WTC11 (cell line): ENCODE measurements at regions not wholly inside any gene's neighbourhood (a gene's known extent, or its start where the extent isn't known, plus 50 kb on each side); places are given as distances from the start of the nearest gene placed in this dataset.

ENCODE experiments used
- ATAC-seq: fragments of 200-7000 bp; cut with Tn5 transposase; 2 replicates; pipeline ENCODE4 v1.10.0; 2021; ENCODE audit warnings: mild to moderate bottlenecking, moderate library complexity
- CTCF ChIA-PET: fragments of 300-600 bp; sonication (Branson Sonifier 250); formaldehyde crosslinking; loops from one replicate; lab custom pipeline; 2021; ENCODE audit warnings: antibody characterized with exemption; lab: Charles Lee
- POLR2A ChIA-PET: fragments of 350-600 bp; sonication (Branson Sonifier 250); formaldehyde crosslinking; loops from one replicate; lab custom pipeline; 2021; ENCODE audit warnings: antibody characterized with exemption; lab: Charles Lee
- DNase-seq: peaks from one replicate; pipeline ENCODE4 v3.0.0; 2021; ENCODE audit warnings: low spot score
- H3K27ac Mint-ChIP-seq: 2 replicates; pipeline ENCODE4 v1.8.0; 2021; ENCODE audit warnings: mixed read lengths
- H3K27me3 Mint-ChIP-seq: 2 replicates; pipeline ENCODE4 v1.8.0; 2021; ENCODE audit warnings: low read depth, mild to moderate bottlenecking, moderate library complexity, mixed read lengths
- H3K36me3 Mint-ChIP-seq: 2 replicates; pipeline ENCODE4 v1.8.0; 2021; ENCODE audit warnings: mixed read lengths
- H3K4me1 Mint-ChIP-seq: 2 replicates; pipeline ENCODE4 v1.8.0; 2022; ENCODE audit warnings: mixed read lengths
- H3K4me3 Mint-ChIP-seq: 2 replicates; pipeline ENCODE4 v1.8.0; 2021; ENCODE audit warnings: mild to moderate bottlenecking, moderate library complexity, mixed read lengths
- H3K9me3 Mint-ChIP-seq: 2 replicates; pipeline ENCODE4 v1.8.0; 2021; ENCODE audit warnings: mixed read lengths
- ARID4B ChIP-seq: sonication (generic); formaldehyde crosslinking; IDR thresholded peaks from 2 replicates; pipeline ENCODE4 v1.8.0; 2023; ENCODE audit warnings: missing genetic modification reagents, mild to moderate bottlenecking, borderline replicate concordance
- GTF2I ChIP-seq: fragments of 250-450 bp; sonication (Bioruptor Pico); conservative IDR thresholded peaks from 2 replicates; pipeline ENCODE4 v1.4.0; 2021; ENCODE audit warnings: mild to moderate bottlenecking
- NFE2L1 ChIP-seq: sonication (generic); formaldehyde crosslinking; IDR thresholded peaks from 2 replicates; pipeline ENCODE4 v1.8.1; 2023; ENCODE audit warnings: missing genetic modification reagents
- NR2C2 ChIP-seq: sonication (generic); formaldehyde crosslinking; IDR thresholded peaks from 2 replicates; pipeline ENCODE4 v1.8.0; 2022; ENCODE audit warnings: mild to moderate bottlenecking, missing genetic modification reagents
- NR3C1 ChIP-seq: sonication (generic); formaldehyde crosslinking; conservative IDR thresholded peaks from 2 replicates; pipeline ENCODE4 v1.8.1; 2023; ENCODE audit warnings: low read depth, mild to moderate bottlenecking, missing genetic modification reagents
- RORB ChIP-seq: fragments of 250-450 bp; sonication (Bioruptor Pico); IDR thresholded peaks from 2 replicates; pipeline ENCODE4 v1.9.0; 2021; ENCODE audit warnings: mild to moderate bottlenecking
- TEAD4 ChIP-seq: sonication (generic); formaldehyde crosslinking; IDR thresholded peaks from 2 replicates; pipeline ENCODE4 v1.8.0; 2022; ENCODE audit warnings: mild to moderate bottlenecking, missing genetic modification reagents
- USF1 ChIP-seq: sonication (generic); formaldehyde crosslinking; IDR thresholded peaks from 2 replicates; pipeline ENCODE4 v1.8.0; 2022; ENCODE audit warnings: mild to moderate bottlenecking, missing genetic modification reagents
- ZNF138 ChIP-seq: sonication (generic); formaldehyde crosslinking; conservative IDR thresholded peaks from 2 replicates; pipeline ENCODE4 v1.8.1; 2022; ENCODE audit warnings: mild to moderate bottlenecking, moderate library complexity, missing genetic modification reagents
- ZNF219 ChIP-seq: sonication (generic); formaldehyde crosslinking; IDR thresholded peaks from 2 replicates; pipeline ENCODE4 v1.8.0; 2023; ENCODE audit warnings: missing genetic modification reagents, mild to moderate bottlenecking, borderline replicate concordance
- ZNF232 ChIP-seq: sonication (generic); formaldehyde crosslinking; IDR thresholded peaks from 2 replicates; pipeline ENCODE4 v1.8.0; 2022; ENCODE audit warnings: mild to moderate bottlenecking, missing genetic modification reagents
- TF ChIP-seq, protein P1 (sequence below): sonication (generic); formaldehyde crosslinking; IDR thresholded peaks from 2 replicates; pipeline ENCODE4 v1.8.0; 2023; ENCODE audit warnings: mild to moderate bottlenecking, missing genetic modification reagents
- TF ChIP-seq, protein P2 (sequence below): fragments of 250-450 bp; sonication (Bioruptor Pico); IDR thresholded peaks from 2 replicates; pipeline ENCODE4 v1.9.0; 2021; ENCODE audit warnings: mild to moderate bottlenecking
- TF ChIP-seq, protein P3 (sequence below): sonication (generic); formaldehyde crosslinking; IDR thresholded peaks from 2 replicates; pipeline ENCODE4 v1.8.1; 2023; ENCODE audit warnings: mild to moderate bottlenecking, missing genetic modification reagents, borderline replicate concordance

DNA sequence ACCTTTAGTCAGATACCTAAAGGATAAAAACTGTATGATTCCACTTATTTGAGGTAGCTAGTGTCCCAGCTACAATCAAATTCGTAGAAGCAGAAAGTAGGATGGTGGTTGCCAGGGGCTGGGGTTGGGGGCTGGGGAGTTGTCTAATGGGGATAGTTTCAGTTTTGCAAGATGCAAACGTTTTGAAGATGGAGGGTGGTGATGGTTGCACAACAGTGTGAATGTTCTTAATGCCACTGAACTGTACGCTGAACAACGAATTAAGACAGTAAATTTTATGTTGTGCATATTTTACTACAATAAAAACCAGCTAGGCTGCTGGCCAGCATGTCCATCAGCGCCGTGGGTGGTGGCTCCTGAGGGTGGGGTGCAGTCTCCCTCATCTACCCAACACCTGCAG lies 137.8 kb downstream of the GADD45G start:
- Mint-ChIP-seq H3K4me1 (peaks cover 23% of the 10 kb centered on the region), H3K27ac (no peak overlapping the region), H3K9me3 (no peaks in the 10 kb centered on the region), H3K27me3 (no peaks in the 10 kb centered on the region), H3K36me3 (no peaks in the 10 kb centered on the region), H3K4me3 (no peak overlapping the region)
- DNase-seq = no peak
- CTCF ChIA-PET = interaction anchor here (2.4 kb wide), 1 partner anchor 140 kb away, joined by 24 read pairs; no protein-coding TSS in a partner anchor
- POLR2A ChIA-PET = no interaction called here
- TF ChIP-seq TEAD4 (CRISPR knock-in tag) (no peak), ZNF138 (CRISPR knock-in tag) (no peak), NR3C1 (no peak), ZNF219 (no peak), ZNF232 (CRISPR knock-in tag) (no peak), NFE2L1 (no peak), GTF2I (no peak), ARID4B (no peak), RORB (CRISPR knock-in tag) (no peak), NR2C2 (CRISPR knock-in tag) (no peak), USF1 (CRISPR knock-in tag) (no peak)
- TF ChIP-seq, protein P1, sequence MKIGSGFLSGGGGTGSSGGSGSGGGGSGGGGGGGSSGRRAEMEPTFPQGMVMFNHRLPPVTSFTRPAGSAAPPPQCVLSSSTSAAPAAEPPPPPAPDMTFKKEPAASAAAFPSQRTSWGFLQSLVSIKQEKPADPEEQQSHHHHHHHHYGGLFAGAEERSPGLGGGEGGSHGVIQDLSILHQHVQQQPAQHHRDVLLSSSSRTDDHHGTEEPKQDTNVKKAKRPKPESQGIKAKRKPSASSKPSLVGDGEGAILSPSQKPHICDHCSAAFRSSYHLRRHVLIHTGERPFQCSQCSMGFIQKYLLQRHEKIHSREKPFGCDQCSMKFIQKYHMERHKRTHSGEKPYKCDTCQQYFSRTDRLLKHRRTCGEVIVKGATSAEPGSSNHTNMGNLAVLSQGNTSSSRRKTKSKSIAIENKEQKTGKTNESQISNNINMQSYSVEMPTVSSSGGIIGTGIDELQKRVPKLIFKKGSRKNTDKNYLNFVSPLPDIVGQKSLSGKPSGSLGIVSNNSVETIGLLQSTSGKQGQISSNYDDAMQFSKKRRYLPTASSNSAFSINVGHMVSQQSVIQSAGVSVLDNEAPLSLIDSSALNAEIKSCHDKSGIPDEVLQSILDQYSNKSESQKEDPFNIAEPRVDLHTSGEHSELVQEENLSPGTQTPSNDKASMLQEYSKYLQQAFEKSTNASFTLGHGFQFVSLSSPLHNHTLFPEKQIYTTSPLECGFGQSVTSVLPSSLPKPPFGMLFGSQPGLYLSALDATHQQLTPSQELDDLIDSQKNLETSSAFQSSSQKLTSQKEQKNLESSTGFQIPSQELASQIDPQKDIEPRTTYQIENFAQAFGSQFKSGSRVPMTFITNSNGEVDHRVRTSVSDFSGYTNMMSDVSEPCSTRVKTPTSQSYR (CRISPR knock-in tag) = no peak
- TF ChIP-seq, protein P2, sequence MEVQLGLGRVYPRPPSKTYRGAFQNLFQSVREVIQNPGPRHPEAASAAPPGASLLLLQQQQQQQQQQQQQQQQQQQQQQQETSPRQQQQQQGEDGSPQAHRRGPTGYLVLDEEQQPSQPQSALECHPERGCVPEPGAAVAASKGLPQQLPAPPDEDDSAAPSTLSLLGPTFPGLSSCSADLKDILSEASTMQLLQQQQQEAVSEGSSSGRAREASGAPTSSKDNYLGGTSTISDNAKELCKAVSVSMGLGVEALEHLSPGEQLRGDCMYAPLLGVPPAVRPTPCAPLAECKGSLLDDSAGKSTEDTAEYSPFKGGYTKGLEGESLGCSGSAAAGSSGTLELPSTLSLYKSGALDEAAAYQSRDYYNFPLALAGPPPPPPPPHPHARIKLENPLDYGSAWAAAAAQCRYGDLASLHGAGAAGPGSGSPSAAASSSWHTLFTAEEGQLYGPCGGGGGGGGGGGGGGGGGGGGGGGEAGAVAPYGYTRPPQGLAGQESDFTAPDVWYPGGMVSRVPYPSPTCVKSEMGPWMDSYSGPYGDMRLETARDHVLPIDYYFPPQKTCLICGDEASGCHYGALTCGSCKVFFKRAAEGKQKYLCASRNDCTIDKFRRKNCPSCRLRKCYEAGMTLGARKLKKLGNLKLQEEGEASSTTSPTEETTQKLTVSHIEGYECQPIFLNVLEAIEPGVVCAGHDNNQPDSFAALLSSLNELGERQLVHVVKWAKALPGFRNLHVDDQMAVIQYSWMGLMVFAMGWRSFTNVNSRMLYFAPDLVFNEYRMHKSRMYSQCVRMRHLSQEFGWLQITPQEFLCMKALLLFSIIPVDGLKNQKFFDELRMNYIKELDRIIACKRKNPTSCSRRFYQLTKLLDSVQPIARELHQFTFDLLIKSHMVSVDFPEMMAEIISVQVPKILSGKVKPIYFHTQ = no peak
- TF ChIP-seq, protein P3, sequence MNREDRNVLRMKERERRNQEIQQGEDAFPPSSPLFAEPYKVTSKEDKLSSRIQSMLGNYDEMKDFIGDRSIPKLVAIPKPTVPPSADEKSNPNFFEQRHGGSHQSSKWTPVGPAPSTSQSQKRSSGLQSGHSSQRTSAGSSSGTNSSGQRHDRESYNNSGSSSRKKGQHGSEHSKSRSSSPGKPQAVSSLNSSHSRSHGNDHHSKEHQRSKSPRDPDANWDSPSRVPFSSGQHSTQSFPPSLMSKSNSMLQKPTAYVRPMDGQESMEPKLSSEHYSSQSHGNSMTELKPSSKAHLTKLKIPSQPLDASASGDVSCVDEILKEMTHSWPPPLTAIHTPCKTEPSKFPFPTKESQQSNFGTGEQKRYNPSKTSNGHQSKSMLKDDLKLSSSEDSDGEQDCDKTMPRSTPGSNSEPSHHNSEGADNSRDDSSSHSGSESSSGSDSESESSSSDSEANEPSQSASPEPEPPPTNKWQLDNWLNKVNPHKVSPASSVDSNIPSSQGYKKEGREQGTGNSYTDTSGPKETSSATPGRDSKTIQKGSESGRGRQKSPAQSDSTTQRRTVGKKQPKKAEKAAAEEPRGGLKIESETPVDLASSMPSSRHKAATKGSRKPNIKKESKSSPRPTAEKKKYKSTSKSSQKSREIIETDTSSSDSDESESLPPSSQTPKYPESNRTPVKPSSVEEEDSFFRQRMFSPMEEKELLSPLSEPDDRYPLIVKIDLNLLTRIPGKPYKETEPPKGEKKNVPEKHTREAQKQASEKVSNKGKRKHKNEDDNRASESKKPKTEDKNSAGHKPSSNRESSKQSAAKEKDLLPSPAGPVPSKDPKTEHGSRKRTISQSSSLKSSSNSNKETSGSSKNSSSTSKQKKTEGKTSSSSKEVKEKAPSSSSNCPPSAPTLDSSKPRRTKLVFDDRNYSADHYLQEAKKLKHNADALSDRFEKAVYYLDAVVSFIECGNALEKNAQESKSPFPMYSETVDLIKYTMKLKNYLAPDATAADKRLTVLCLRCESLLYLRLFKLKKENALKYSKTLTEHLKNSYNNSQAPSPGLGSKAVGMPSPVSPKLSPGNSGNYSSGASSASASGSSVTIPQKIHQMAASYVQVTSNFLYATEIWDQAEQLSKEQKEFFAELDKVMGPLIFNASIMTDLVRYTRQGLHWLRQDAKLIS (CRISPR knock-in tag) = no peak
- no peak for ATAC-seq
